T-helper 22 cell (primary cell): ENCODE measurements at regions not wholly inside any gene's neighbourhood (a gene's known extent, or its start where the extent isn't known, plus 50 kb on each side); places are given as distances from the start of the nearest gene placed in this dataset.

Experiments used
- DNase-seq: peaks from one replicate; pipeline ENCODE4 v3.0.0-alpha.2; 2020; ENCODE audit warnings: low read depth

GRCh38 chr2:111715987-111716904 is 167.7 kb downstream of the ANAPC1 start:
- no peak for DNase-seq

DNA sequence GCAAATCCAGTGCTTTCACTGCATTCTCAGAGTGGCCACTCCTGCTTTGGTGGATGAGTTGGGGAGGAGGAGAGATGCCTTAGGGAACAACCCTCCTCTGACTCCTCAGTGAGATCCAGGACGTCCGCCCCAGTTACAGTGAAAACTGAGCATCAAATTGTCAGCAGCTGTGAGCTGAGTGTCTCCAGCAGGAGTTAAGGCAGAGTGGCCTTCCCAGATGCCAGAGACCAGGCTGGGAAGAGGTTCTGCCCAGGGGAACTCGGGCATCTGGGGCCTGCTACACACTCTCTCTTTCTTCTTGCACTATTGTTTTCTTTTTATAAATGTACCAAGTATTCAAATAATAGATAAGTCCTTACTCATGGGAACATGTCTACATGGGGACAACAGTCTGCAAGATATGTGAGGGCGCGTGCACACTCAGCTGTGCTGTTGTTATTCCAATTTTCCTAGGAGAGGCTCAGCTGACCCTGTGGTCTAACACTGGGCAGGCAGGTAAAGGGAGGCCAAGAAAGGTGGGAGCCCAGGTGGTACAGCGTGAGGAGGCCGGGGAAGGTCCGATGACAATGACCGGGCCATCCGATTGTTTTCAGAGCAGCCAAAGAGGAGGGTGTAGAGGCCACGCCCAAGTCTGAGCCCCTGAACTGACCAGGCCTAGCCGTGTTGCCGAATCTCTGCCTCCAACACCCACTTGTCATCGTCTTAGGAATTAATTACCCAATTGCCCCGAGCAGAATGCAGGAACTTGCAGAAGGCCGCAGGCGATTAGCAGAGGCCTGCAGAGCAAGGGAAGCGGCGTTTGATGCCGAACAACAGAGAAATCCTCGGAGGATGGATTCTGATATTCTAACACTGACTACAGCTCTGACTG is 166.9 kb downstream of the ANAPC1 start:
- no peak for DNase-seq
